ENCODE measurements at regions not wholly inside any gene's neighbourhood (a gene's known extent, or its start where the extent isn't known, plus 50 kb on each side); places are given as distances from the start of the nearest gene placed in this dataset.
"Not testable (repeated sequence)": the region's sequence is repeated elsewhere in the genome, so short reads cannot be mapped to it uniquely, and the experiment has no call there.

- TF ChIP-seq EZH2phosphoT487 (conservative IDR thresholded peaks at IDR 0.05; ENCODE audit: low read length); CTCF (IDR thresholded peaks at IDR 0.05; ENCODE audit: insufficient read depth, low read length, poor library complexity, severe bottlenecking): not testable (repeated sequence)
Observed at GRCh38 chr7:86340407-86340806, 303.3 kb upstream of the GRM3 start.

Measured in SU-DHL-6 (cell line).